ENCODE measurements at regions not wholly inside any gene's neighbourhood (a gene's known extent, or its start where the extent isn't known, plus 50 kb on each side); places are given as distances from the start of the nearest gene placed in this dataset.

- peaks cover 4% of the 10 kb centered on the region for H3K27me3 Mint-ChIP-seq (ENCODE audit: low read depth)
- no peaks in the 10 kb centered on the region; a peak in 1 of 5 replicates for H3K9me3 Mint-ChIP-seq
- no peaks in the 10 kb centered on the region for H3K36me3 Mint-ChIP-seq (ENCODE audit: insufficient read depth in 1 of 3, low read depth in 3 of 3)
- WGBS (ENCODE audit: extremely low coverage, insufficient read length, low lambda C conversion rate): no CpG with 5 or more reads among the region's 13 CpGs
- Histone ChIP-seq H4K5ac (ENCODE audit: insufficient read length, low read depth, low read length) (no peak overlapping the region), H3K27me3 (ENCODE audit: insufficient read depth, low read length) (no peaks in the 10 kb centered on the region), H3K23me2 (ENCODE audit: insufficient read length, low read depth, low read length, poor library complexity, severe bottlenecking) (no peaks in the 10 kb centered on the region), H3K4me2 (ENCODE audit: insufficient read depth, insufficient read length, low read length) (no peak overlapping the region), H3K14ac (ENCODE audit: insufficient read depth, low read length) (no peak overlapping the region), H3K4ac (ENCODE audit: low read depth, low read length) (no peak overlapping the region), H3K4me1 (ENCODE audit: insufficient read depth, low read length) (peaks cover 5% of the 10 kb centered on the region), H3T11ph (ENCODE audit: low read length) (no peak overlapping the region), H3K56ac (ENCODE audit: insufficient read length, low read depth, low read length) (no peak overlapping the region), H4K91ac (ENCODE audit: insufficient read length, low read depth, low read length) (no peak overlapping the region), H2BK20ac (ENCODE audit: low read depth, low read length, poor library complexity, severe bottlenecking) (no peak overlapping the region), H3K23ac (ENCODE audit: insufficient read length, low read depth, low read length) (no peak overlapping the region), H4K8ac (replicated peaks; ENCODE audit: insufficient read length, low read depth, low read length) (no peak overlapping the region), H3K79me1 (ENCODE audit: insufficient read depth, low read depth, low read length, poor library complexity, severe bottlenecking) (no peaks in the 10 kb centered on the region), H3K9ac (ENCODE audit: extremely low read depth, insufficient read length, low read length) (no peak overlapping the region), H3K79me2 (ENCODE audit: insufficient read depth, low read length) (no peaks in the 10 kb centered on the region), H2BK12ac (ENCODE audit: insufficient read length, low read depth, low read length) (no peak overlapping the region), H2AFZ (ENCODE audit: low read length) (no peak overlapping the region), H2BK5ac (ENCODE audit: insufficient read length, low read length) (no peak overlapping the region), H2BK120ac (ENCODE audit: low read depth, low read length, poor library complexity, severe bottlenecking) (no peak overlapping the region), H4K20me1 (ENCODE audit: control insufficient read depth, insufficient read depth, insufficient read length) (no peaks in the 10 kb centered on the region), H3K9me3 (ENCODE audit: control insufficient read depth, low read depth, low read length) (no peaks in the 10 kb centered on the region), H3K27ac (ENCODE audit: insufficient read length, low read depth, low read length) (no peak overlapping the region), H3K18ac (ENCODE audit: insufficient read length, low read depth, low read length) (no peak overlapping the region), H2AK5ac (ENCODE audit: insufficient read length, low read length) (no peak overlapping the region), H2BK15ac (ENCODE audit: low read depth, low read length) (no peak overlapping the region)
- H3K4me1 Mint-ChIP-seq: peaks cover 5 to 16% of the 10 kb centered on the region in 2 experiments; a peak in 3 of 4 replicates
- TF ChIP-seq CTCF (conservative IDR thresholded peaks at IDR 0.05): no peak
- no peak for DNase-seq
- H3K4me3 Mint-ChIP-seq: no peak overlapping the region
- no peak overlapping the region for H3K27ac Mint-ChIP-seq
These were observed 73.0 kb upstream of the CALM2 start for GRCh38 chr2:47249157-47249900.
